Gastroesophageal sphincter (tissue), 3 donors: ENCODE measurements at regions not wholly inside any gene's neighbourhood (a gene's known extent, or its start where the extent isn't known, plus 50 kb on each side); places are given as distances from the start of the nearest gene placed in this dataset.

Experiments
- CTCF ChIP-seq, 4 experiments: fragments of 200-600 bp in 2 of 4; fragments of 450-650 bp in 2 of 4; sonication (generic) in 1 of 4; IDR thresholded peaks; one replicate each; pipeline ENCODE4 v1.5.1; 2017 to 2019; ENCODE audit warnings: antibody characterized with exemption in 4 of 4, mild to moderate bottlenecking in 2 of 4, moderate library complexity in 2 of 4
- POLR2AphosphoS5 ChIP-seq: sonication (generic); formaldehyde crosslinking; IDR thresholded peaks from one replicate; pipeline ENCODE4 v1.6.1; 2017; ENCODE audit warnings: antibody characterized with exemption

GRCh38 chr12:92467886-92468285 is 234.9 kb upstream of the PLEKHG7 start:
- TF ChIP-seq CTCF (IDR thresholded peaks at IDR 0.05): no peak
- no peak for TF ChIP-seq POLR2AphosphoS5
